HepG2 (cell line): ENCODE measurements at regions not wholly inside any gene's neighbourhood (a gene's known extent, or its start where the extent isn't known, plus 50 kb on each side); places are given as distances from the start of the nearest gene placed in this dataset.

Source experiments
- AHDC1 ChIP-seq: sonication (generic); formaldehyde crosslinking; IDR thresholded peaks from 2 replicates; pipeline ENCODE4 v1.5.1; 2020; ENCODE audit warnings: mild to moderate bottlenecking, missing genetic modification reagents, borderline replicate concordance
- AKNA ChIP-seq: sonication (generic); formaldehyde crosslinking; IDR thresholded peaks from 2 replicates; pipeline ENCODE4 v1.4.0; 2020; ENCODE audit warnings: missing genetic modification reagents, borderline replicate concordance
- CCAR2 ChIP-seq: fragments of 200-400 bp; formaldehyde crosslinking; optimal IDR thresholded peaks from 2 replicates; pipeline ENCODE3; 2018; ENCODE audit warnings: low read depth, mild to moderate bottlenecking, low read length, moderate library complexity
- DR1 ChIP-seq: sonication (generic); formaldehyde crosslinking; IDR thresholded peaks from 2 replicates; pipeline ENCODE4 v1.8.0; 2021; ENCODE audit warnings: mild to moderate bottlenecking, missing genetic modification reagents, inconsistent platforms
- ETV5 ChIP-seq: IDR thresholded peaks from 2 replicates; pipeline ENCODE4 v1.6.1; 2018; ENCODE audit warnings: missing biosample characterization, missing genetic modification reagents, inconsistent platforms, borderline replicate concordance
- KAT8 ChIP-seq: IDR thresholded peaks from 2 replicates; pipeline ENCODE4 v1.6.1; 2016; ENCODE audit warnings: missing genetic modification reagents, missing compliant biosample characterization
- MBD4 ChIP-seq: IDR thresholded peaks from 2 replicates; pipeline ENCODE4 v1.6.1; 2012; ENCODE audit warnings: low read length, inconsistent platforms, borderline replicate concordance
- ONECUT2 ChIP-seq: sonication (generic); formaldehyde crosslinking; IDR thresholded peaks from 2 replicates; pipeline ENCODE4 v1.4.0; 2020; ENCODE audit warnings: missing genetic modification reagents
- ZIK1 ChIP-seq: sonication (generic); formaldehyde crosslinking; IDR thresholded peaks from 2 replicates; pipeline ENCODE4 v1.5.0; 2020; ENCODE audit warnings: mild to moderate bottlenecking, low read depth, missing genetic modification reagents, borderline replicate concordance
- ZNF124 ChIP-seq: sonication (generic); formaldehyde crosslinking; IDR thresholded peaks from 2 replicates; pipeline ENCODE4 v1.4.0; 2020; ENCODE audit warnings: missing genetic modification reagents
- ZNF484 ChIP-seq: sonication (generic); formaldehyde crosslinking; IDR thresholded peaks from 2 replicates; pipeline ENCODE4 v1.5.1; 2020; ENCODE audit warnings: mild to moderate bottlenecking, low read depth, missing genetic modification reagents, borderline replicate concordance
- ZNF549 ChIP-seq: sonication (generic); formaldehyde crosslinking; IDR thresholded peaks from 2 replicates; pipeline ENCODE4 v1.5.0; 2020; ENCODE audit warnings: missing genetic modification reagents
- ZNF558 ChIP-seq: sonication (generic); formaldehyde crosslinking; IDR thresholded peaks from 2 replicates; pipeline ENCODE4 v1.9.0; 2022; ENCODE audit warnings: mild to moderate bottlenecking, missing genetic modification reagents, borderline replicate concordance
- TF ChIP-seq, protein P1 (sequence below): sonication (generic); formaldehyde crosslinking; IDR thresholded peaks from 2 replicates; pipeline ENCODE4 v1.4.0; 2020; ENCODE audit warnings: missing genetic modification reagents, borderline replicate concordance
- TF ChIP-seq, protein P2 (sequence below): IDR thresholded peaks from 2 replicates; pipeline ENCODE4 v1.6.1; 2012; ENCODE audit warnings: inconsistent platforms
- TF ChIP-seq, protein P3 (sequence below): sonication (generic); formaldehyde crosslinking; IDR thresholded peaks from 2 replicates; pipeline ENCODE4 v1.8.1; 2022; ENCODE audit warnings: mild to moderate bottlenecking, missing genetic modification reagents

DNA sequence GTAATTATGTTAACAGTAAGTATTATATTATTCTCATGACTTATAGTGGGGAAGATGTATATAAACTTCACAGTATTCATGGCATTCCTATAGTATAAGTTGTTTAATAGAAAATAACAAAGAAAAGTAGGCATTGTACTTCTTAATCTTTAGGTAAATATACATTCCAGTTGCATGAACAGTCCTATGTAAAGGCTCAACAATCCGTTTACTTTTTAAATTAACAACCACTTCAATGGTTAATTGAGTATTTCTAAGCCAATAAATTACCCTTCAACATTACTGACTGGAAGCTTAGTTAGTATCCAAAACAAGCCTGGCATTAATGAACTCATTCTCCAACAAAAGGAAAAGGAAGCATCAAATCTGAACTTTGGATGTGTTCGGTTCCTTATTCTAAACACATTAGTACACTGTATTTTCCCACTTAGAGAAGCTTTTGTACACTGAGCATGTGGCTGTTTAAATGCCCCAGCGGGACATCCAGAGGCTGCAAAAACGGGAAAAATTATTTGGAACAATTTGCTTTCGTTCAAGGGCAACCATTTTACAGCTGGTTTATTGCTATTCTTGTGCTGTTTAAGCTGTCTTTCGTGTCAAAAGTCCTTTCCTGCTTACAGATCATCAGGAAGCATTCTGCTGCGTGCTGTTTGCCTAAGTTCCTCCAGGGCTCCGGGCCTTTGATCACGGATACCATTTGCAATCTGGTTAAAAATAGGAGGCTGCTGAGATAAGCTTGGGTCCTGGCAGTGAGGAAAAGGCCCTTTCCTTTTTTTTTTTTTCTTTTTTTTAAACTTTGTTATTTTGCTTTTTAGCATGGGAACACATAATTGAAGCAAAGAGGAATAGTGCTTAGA lies 460.3 kb downstream of the SPRY1 start (continued):
- no peak for TF ChIP-seq AKNA
- TF ChIP-seq, protein P1, sequence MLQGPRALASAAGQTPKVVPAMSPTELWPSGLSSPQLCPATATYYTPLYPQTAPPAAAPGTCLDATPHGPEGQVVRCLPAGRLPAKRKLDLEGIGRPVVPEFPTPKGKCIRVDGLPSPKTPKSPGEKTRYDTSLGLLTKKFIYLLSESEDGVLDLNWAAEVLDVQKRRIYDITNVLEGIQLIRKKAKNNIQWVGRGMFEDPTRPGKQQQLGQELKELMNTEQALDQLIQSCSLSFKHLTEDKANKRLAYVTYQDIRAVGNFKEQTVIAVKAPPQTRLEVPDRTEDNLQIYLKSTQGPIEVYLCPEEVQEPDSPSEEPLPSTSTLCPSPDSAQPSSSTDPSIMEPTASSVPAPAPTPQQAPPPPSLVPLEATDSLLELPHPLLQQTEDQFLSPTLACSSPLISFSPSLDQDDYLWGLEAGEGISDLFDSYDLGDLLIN (CRISPR knock-in tag), result no peak
- TF ChIP-seq ETV5 (CRISPR knock-in tag), result peak; percentile 95
- no peak for TF ChIP-seq ONECUT2 (CRISPR knock-in tag)
- TF ChIP-seq, protein P2, sequence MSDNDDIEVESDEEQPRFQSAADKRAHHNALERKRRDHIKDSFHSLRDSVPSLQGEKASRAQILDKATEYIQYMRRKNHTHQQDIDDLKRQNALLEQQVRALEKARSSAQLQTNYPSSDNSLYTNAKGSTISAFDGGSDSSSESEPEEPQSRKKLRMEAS, result peak; percentile 68
- peak; percentile 82 for TF ChIP-seq KAT8 (CRISPR knock-in tag)
- TF ChIP-seq ZNF558 (CRISPR knock-in tag), result no peak
- TF ChIP-seq AHDC1 (CRISPR knock-in tag), result peak; percentile 98
- TF ChIP-seq CCAR2, result no peak
- TF ChIP-seq MBD4, result peak; percentile 72; the same call in 1 of the 2 replicates
- TF ChIP-seq, protein P3, sequence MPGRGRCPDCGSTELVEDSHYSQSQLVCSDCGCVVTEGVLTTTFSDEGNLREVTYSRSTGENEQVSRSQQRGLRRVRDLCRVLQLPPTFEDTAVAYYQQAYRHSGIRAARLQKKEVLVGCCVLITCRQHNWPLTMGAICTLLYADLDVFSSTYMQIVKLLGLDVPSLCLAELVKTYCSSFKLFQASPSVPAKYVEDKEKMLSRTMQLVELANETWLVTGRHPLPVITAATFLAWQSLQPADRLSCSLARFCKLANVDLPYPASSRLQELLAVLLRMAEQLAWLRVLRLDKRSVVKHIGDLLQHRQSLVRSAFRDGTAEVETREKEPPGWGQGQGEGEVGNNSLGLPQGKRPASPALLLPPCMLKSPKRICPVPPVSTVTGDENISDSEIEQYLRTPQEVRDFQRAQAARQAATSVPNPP (CRISPR knock-in tag), result no peak
- no peak for TF ChIP-seq ZNF124
- no peak for TF ChIP-seq ZNF484 (CRISPR knock-in tag)
- no peak for TF ChIP-seq DR1
- TF ChIP-seq ZNF549, result no peak
- TF ChIP-seq ZIK1 (CRISPR knock-in tag), result no peak
